Tibial nerve (tissue), 4 donors: ENCODE measurements at regions not wholly inside any gene's neighbourhood (a gene's known extent, or its start where the extent isn't known, plus 50 kb on each side); places are given as distances from the start of the nearest gene placed in this dataset.

Experiments used
- EP300 ChIP-seq, 2 donors: sonication (generic); formaldehyde crosslinking; IDR thresholded peaks; one replicate each; pipeline ENCODE4 v1.6.1; 2017; ENCODE audit warnings: antibody characterized with exemption in 2 of 2, mild to moderate bottlenecking in 1 of 2
- POLR2A ChIP-seq, 2 donors: fragments of 450-650 bp; IDR thresholded peaks; one replicate each; pipeline ENCODE4 v1.6.1; 2017; ENCODE audit warnings: antibody characterized with exemption in 2 of 2, mild to moderate bottlenecking in 2 of 2, moderate library complexity in 2 of 2
- TF ChIP-seq, protein P1 (sequence below), 5 experiments: fragments of 200-600 bp in 3 of 5; fragments of 450-650 bp in 2 of 5; sonication (generic) in 3 of 5; IDR thresholded peaks; one replicate each; pipeline ENCODE4 v1.5.1; 2016 to 2019; ENCODE audit warnings: antibody characterized with exemption in 5 of 5, mild to moderate bottlenecking in 3 of 5, moderate library complexity in 2 of 5

GRCh38 chr6:74134327-74134726, 438.3 kb downstream of the CD109 start:
- TF ChIP-seq, protein P1, sequence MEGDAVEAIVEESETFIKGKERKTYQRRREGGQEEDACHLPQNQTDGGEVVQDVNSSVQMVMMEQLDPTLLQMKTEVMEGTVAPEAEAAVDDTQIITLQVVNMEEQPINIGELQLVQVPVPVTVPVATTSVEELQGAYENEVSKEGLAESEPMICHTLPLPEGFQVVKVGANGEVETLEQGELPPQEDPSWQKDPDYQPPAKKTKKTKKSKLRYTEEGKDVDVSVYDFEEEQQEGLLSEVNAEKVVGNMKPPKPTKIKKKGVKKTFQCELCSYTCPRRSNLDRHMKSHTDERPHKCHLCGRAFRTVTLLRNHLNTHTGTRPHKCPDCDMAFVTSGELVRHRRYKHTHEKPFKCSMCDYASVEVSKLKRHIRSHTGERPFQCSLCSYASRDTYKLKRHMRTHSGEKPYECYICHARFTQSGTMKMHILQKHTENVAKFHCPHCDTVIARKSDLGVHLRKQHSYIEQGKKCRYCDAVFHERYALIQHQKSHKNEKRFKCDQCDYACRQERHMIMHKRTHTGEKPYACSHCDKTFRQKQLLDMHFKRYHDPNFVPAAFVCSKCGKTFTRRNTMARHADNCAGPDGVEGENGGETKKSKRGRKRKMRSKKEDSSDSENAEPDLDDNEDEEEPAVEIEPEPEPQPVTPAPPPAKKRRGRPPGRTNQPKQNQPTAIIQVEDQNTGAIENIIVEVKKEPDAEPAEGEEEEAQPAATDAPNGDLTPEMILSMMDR (IDR thresholded peaks at IDR 0.05) = no peak
- TF ChIP-seq POLR2A (IDR thresholded peaks at IDR 0.05) = no peak
- TF ChIP-seq EP300 (IDR thresholded peaks at IDR 0.05) = no peak
